AG04450 (cell line): ENCODE measurements at regions not wholly inside any gene's neighbourhood (a gene's known extent, or its start where the extent isn't known, plus 50 kb on each side); places are given as distances from the start of the nearest gene placed in this dataset.

ENCODE experiments used
- CTCF ChIA-PET: fragments of 300-600, 350-600 bp; formaldehyde crosslinking; extraction: SDS; loops from one replicate; lab custom pipeline; 2022; ENCODE audit warnings: antibody characterized with exemption, inconsistent platforms; lab: Charles Lee
- POLR2A ChIA-PET: fragments of 350-600 bp; formaldehyde crosslinking; extraction: SDS; loops from one replicate; lab custom pipeline; 2021; ENCODE audit warnings: antibody characterized with exemption, inconsistent platforms; lab: Yijun Ruan, JAX
- DNase-seq: peaks from one replicate; pipeline ENCODE4 v3.0.0-alpha.2; 2011; ENCODE audit warnings: low read depth, low spot score
- H3K27ac ChIP-seq: one replicate; pipeline ENCODE4 v1.5.1; 2012; ENCODE audit warnings: low read depth, low read length, control low read depth
- H3K27me3 ChIP-seq: one replicate; pipeline ENCODE4 v1.6.0; 2012; ENCODE audit warnings: low read length; ENCODE audit not compliant: control insufficient read depth, insufficient read depth
- H3K4me3 ChIP-seq: 2 replicates; pipeline ENCODE4 v1.5.1; 2011; ENCODE audit warnings: mild to moderate bottlenecking, low read depth, low read length, control low read depth
- H3K9me3 ChIP-seq: 2 replicates; pipeline ENCODE4 v1.5.1; 2012; ENCODE audit warnings: low read length; ENCODE audit not compliant: control insufficient read depth, insufficient read depth
- TF ChIP-seq, protein P1 (sequence below): IDR thresholded peaks from 2 replicates; pipeline ENCODE4 v1.5.1; 2011; ENCODE audit warnings: low read depth, low read length, control low read depth, inconsistent platforms

- Histone ChIP-seq H3K9me3 (peaks cover 4% of the 10 kb centered on the region; the same call in 1 of the 2 replicates), H3K4me3 (no peak overlapping the region), H3K27ac (no peak overlapping the region), H3K27me3 (peaks cover 40% of the 10 kb centered on the region)
- TF ChIP-seq, protein P1, sequence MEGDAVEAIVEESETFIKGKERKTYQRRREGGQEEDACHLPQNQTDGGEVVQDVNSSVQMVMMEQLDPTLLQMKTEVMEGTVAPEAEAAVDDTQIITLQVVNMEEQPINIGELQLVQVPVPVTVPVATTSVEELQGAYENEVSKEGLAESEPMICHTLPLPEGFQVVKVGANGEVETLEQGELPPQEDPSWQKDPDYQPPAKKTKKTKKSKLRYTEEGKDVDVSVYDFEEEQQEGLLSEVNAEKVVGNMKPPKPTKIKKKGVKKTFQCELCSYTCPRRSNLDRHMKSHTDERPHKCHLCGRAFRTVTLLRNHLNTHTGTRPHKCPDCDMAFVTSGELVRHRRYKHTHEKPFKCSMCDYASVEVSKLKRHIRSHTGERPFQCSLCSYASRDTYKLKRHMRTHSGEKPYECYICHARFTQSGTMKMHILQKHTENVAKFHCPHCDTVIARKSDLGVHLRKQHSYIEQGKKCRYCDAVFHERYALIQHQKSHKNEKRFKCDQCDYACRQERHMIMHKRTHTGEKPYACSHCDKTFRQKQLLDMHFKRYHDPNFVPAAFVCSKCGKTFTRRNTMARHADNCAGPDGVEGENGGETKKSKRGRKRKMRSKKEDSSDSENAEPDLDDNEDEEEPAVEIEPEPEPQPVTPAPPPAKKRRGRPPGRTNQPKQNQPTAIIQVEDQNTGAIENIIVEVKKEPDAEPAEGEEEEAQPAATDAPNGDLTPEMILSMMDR = no peak
- DNase-seq = no peak
- POLR2A ChIA-PET = no interaction called here
- CTCF ChIA-PET = no interaction called here
These were observed 120.9 kb upstream of the ZBTB40 start for GRCh38 chr1:22330760-22331119.

DNA sequence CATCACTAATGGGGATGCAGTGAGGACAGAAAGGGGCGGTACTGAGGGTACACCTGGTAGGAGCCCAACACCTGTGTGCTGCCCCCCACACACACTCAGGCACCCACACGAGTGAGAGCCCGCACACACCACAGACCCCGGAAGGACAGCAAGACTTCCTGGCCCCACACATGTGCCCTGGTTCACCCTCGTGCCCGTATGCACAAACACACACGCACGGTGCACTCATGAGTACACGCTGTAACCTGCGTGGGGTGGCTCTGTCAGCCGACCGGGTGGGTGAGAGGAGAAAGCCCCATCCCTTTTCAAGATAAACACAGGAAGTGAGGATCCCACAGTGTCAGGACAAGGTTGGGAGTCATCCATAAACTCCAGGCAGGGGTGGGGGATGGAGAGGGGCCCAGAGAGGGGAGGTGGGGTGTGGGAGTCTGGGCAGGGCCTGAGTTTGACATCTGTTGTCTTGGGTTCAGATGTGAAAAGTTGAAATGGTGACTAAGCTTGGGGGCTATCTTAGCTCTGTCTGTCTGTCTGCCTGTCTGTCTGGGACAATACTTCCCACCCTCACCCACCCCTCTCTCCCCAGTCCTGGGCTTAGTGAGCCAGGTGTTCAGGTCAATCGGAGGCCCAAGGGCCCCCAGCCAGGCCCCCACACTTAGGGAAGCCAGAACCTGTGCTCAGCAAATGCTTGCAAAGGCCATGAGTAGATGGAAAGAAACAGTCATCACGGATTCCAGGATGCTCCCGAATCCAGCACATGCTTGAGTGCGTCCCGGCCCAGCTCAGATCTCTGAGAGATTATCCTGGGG lies 119.8 kb upstream of the ZBTB40 start:
- TF ChIP-seq, protein P1 = no peak
- DNase-seq = no peak
- ChIA-PET CTCF (no interaction called here), POLR2A (no interaction called here)
- H3K27me3 ChIP-seq = peaks cover 34% of the 10 kb centered on the region
- no peak overlapping the region for H3K27ac ChIP-seq
- H3K4me3 ChIP-seq = no peak overlapping the region
- peaks cover 4% of the 10 kb centered on the region; the same call in 1 of the 2 replicates for H3K9me3 ChIP-seq

- no peak overlapping the region for H3K27ac ChIP-seq
- CTCF ChIA-PET = no interaction called here
- H3K27me3 ChIP-seq = peaks cover 30% of the 10 kb centered on the region
- H3K9me3 ChIP-seq = peaks cover 4% of the 10 kb centered on the region; the same call in 1 of the 2 replicates
- POLR2A ChIA-PET = no interaction called here
- no peak overlapping the region for H3K4me3 ChIP-seq
- TF ChIP-seq, protein P1 = no peak
- DNase-seq = no peak
These were observed 119.3 kb upstream of the ZBTB40 start for GRCh38 chr1:22332424-22332717.

DNA sequence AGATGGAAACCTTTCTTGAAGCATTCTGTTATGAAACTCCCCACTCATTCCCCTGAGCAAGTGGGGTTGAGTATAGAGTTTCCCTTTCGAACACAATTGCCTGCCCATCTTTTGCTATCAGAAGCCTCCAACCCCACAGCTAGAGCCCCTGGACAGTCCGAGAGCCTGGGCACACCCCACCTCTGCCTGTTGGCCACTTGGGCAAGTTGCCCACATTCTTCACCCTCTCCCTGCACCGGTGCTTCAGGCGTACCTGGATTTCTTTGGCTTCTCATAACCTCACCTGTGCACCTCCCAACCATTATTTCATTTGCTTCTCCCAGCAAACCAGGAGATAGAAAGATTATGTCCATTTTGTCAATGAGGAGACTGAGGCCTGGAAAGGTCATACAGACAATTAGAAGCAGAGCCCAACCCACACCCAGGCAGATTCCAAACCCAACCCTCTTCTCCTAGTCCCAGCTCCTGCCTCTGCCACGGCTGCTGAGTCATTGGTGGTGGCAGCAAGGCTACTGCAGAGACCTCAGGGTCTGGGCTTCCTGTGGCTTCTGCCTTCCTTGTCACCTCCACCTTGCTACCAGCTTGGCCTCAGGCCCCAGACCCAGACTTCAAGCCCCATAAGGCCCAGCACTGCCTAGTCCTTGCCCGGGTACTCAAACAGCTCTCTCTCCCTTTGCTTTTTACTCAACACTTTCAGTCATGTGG lies 118.7 kb upstream of the ZBTB40 start:
- CTCF ChIA-PET = no interaction called here
- POLR2A ChIA-PET = no interaction called here
- DNase-seq = no peak

More for the DNA sequence above, 118.7 kb upstream of the ZBTB40 start:
- peaks cover 4% of the 10 kb centered on the region; the same call in 1 of the 2 replicates for H3K9me3 ChIP-seq
- peaks cover 28% of the 10 kb centered on the region for H3K27me3 ChIP-seq
- H3K4me3 ChIP-seq = no peak overlapping the region
- TF ChIP-seq, protein P1 = no peak
- H3K27ac ChIP-seq = no peak overlapping the region
